ENCODE measurements at regions not wholly inside any gene's neighbourhood (a gene's known extent, or its start where the extent isn't known, plus 50 kb on each side); places are given as distances from the start of the nearest gene placed in this dataset.

DNA sequence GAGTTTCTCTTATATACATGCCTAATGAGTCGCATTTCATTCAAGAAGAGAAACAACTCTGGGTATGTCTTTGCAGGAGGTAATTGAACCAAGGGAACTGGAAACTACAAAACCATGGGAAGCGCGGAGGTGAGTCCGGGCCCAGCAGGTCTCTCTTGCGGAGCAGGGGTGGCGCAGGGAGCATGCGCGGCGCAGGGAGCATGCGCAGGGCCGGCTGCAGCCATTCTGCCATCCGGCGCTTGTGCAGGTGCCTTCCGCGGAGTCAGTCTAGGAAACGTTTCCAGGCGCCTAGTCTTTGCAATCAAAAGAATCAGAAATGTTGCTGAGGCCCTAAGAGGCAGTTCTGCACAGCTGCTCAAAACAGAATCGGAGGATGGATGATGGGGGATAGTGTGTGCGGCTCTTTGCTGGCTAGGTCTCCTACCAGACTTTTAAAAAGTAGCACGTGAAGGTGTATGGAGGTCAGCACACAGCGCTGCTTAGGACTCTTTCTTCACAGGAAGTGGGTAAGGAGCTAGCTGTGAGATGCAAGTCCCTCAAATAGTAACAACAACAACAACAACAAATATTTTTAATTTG lies 433.8 kb upstream of the FAT1 start:
- DNase-seq (no peak), FAIRE-seq (no peak)
- Histone ChIP-seq H3K9me3 (ENCODE audit: control insufficient read depth in 2 of 3, insufficient read depth in 1 of 3, low read length in 3 of 3) (no peaks in the 10 kb centered on the region), H3K9ac (ENCODE audit: low read length in 3 of 3) (no peak overlapping the region), H3K27me3 (ENCODE audit: control insufficient read depth, insufficient read depth, low read length) (no peaks in the 10 kb centered on the region), H3K4me1 (ENCODE audit: control insufficient read depth in 2 of 3, insufficient read depth in 2 of 3, low read depth in 1 of 3, low read length in 3 of 3) (no peaks in the 10 kb centered on the region), H3K27ac (ENCODE audit: low read depth in 2 of 2, low read length in 2 of 2) (no peak overlapping the region), H3K4me3 (ENCODE audit: low read length in 3 of 3) (no peak overlapping the region), H3K36me3 (ENCODE audit: control insufficient read depth in 2 of 3, insufficient read depth in 3 of 3, low read length in 3 of 3) (no peaks in the 10 kb centered on the region)
- intact Hi-C loops (cut with DNase I), result no loop called here
- TF ChIP-seq CTCF (IDR thresholded peaks at IDR 0.05; ENCODE audit: borderline replicate concordance, extremely low read depth, insufficient read depth), result no peak

DNA sequence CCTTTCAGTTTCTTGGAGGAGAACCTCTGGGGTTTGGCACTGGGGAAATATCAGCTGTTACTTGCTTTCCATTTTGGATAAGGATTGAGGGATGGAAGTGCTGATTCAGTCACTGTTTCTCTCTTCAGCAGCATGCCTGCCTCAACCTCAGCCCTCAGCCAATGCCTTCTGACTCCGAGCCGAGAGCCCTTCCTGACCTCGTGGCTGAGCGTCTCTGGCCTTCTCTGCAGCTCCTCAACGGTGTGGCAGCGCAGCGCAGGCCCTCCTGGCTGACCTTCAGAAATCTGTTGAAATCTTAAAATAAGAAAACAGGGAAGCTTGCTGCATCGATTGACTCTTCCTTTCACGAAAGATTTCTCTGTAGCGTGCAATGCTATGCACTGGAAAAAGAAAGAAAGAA lies 434.3 kb upstream of the FAT1 start:
- Histone ChIP-seq H3K9me3 (ENCODE audit: control insufficient read depth in 2 of 3, insufficient read depth in 1 of 3, low read length in 3 of 3) (no peaks in the 10 kb centered on the region), H3K4me1 (ENCODE audit: control insufficient read depth in 2 of 3, insufficient read depth in 2 of 3, low read depth in 1 of 3, low read length in 3 of 3) (no peaks in the 10 kb centered on the region), H3K27me3 (ENCODE audit: control insufficient read depth, insufficient read depth, low read length) (no peaks in the 10 kb centered on the region), H3K36me3 (ENCODE audit: control insufficient read depth in 2 of 3, insufficient read depth in 3 of 3, low read length in 3 of 3) (no peaks in the 10 kb centered on the region), H3K4me3 (ENCODE audit: low read length in 3 of 3) (no peak overlapping the region), H3K27ac (ENCODE audit: low read depth in 2 of 2, low read length in 2 of 2) (no peak overlapping the region), H3K9ac (ENCODE audit: low read length in 3 of 3) (no peak overlapping the region)
- intact Hi-C loops (cut with DNase I), result no loop called here
- no peak for TF ChIP-seq CTCF (IDR thresholded peaks at IDR 0.05; ENCODE audit: borderline replicate concordance, extremely low read depth, insufficient read depth)
- DNase-seq (no peak), FAIRE-seq (no peak)

- intact Hi-C loops (cut with DNase I), result no loop called here
- Histone ChIP-seq H3K4me3 (ENCODE audit: low read length in 3 of 3) (no peak overlapping the region), H3K4me1 (ENCODE audit: control insufficient read depth in 2 of 3, insufficient read depth in 2 of 3, low read depth in 1 of 3, low read length in 3 of 3) (no peaks in the 10 kb centered on the region), H3K9me3 (ENCODE audit: control insufficient read depth in 2 of 3, insufficient read depth in 1 of 3, low read length in 3 of 3) (no peaks in the 10 kb centered on the region), H3K27ac (ENCODE audit: low read depth in 2 of 2, low read length in 2 of 2) (no peak overlapping the region), H3K27me3 (ENCODE audit: control insufficient read depth, insufficient read depth, low read length) (no peaks in the 10 kb centered on the region), H3K9ac (ENCODE audit: low read length in 3 of 3) (no peak overlapping the region), H3K36me3 (ENCODE audit: control insufficient read depth in 2 of 3, insufficient read depth in 3 of 3, low read length in 3 of 3) (no peaks in the 10 kb centered on the region)
- no peak for TF ChIP-seq CTCF (IDR thresholded peaks at IDR 0.05; ENCODE audit: borderline replicate concordance, extremely low read depth, insufficient read depth)
- DNase-seq (no peak), FAIRE-seq (no peak)
Observed at GRCh38 chr4:187160486-187160885, 436.8 kb upstream of the FAT1 start.

Measured in kidney (tissue), 13 donors.